ENCODE measurements at regions not wholly inside any gene's neighbourhood (a gene's known extent, or its start where the extent isn't known, plus 50 kb on each side); places are given as distances from the start of the nearest gene placed in this dataset.

DNA sequence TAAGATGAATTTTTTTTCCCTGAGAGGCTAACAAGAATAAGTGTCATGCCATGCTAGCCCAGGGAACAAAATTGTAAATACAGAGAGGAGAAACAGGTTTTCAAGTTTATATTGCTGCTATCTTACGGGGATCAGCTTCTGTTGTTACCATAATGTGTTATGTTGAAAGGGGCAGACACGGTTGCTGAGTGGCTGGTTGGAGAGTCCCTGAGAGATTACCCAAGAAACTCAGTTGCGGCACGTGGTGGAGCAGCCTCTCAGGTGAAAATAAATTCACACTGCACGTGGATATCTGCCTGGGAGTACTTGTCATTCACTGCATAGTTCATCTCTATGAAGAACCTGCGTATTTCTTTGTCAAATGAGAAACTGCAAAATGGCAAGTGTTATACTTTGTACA, 293.6 kb downstream of the TDRD3 start:
- Histone ChIP-seq H3K79me2 (ENCODE audit: low read depth) (no peaks in the 10 kb centered on the region), H2AFZ (no peak overlapping the region), H3K36me3 (ENCODE audit: low read depth) (no peaks in the 10 kb centered on the region), H3K4me1 (replicated peaks; ENCODE audit: insufficient read depth) (no peaks in the 10 kb centered on the region), H3K4me2 (no peak overlapping the region), H3K9me2 (ENCODE audit: insufficient read depth) (no peaks in the 10 kb centered on the region), H3K4me3 (no peak overlapping the region), H3F3A (ENCODE audit: insufficient read depth, low read depth) (no peaks in the 10 kb centered on the region), H3K9me3 (ENCODE audit: insufficient read depth, low read depth) (no peaks in the 10 kb centered on the region), H4K20me1 (ENCODE audit: insufficient read depth) (no peaks in the 10 kb centered on the region), H3K27me3 (ENCODE audit: insufficient read depth, low read depth) (no peaks in the 10 kb centered on the region; the same call in 1 of the 2 replicates), H3K27ac (no peak overlapping the region)
- ChIA-PET CTCF (no interaction called here), POLR2A (ENCODE audit: unreplicated experiment) (no interaction called here)
- no peak for DNase-seq
- TF ChIP-seq EZH2 (IDR thresholded peaks at IDR 0.05; ENCODE audit: low read depth) (no peak), CTCF (conservative IDR thresholded peaks at IDR 0.05) (no peak)
- BruUV-seq (replicated peaks) = no TSS peak
- intact Hi-C loops (cut with micrococcal nuclease; ENCODE audit: unreplicated experiment) = no loop called here

DNA sequence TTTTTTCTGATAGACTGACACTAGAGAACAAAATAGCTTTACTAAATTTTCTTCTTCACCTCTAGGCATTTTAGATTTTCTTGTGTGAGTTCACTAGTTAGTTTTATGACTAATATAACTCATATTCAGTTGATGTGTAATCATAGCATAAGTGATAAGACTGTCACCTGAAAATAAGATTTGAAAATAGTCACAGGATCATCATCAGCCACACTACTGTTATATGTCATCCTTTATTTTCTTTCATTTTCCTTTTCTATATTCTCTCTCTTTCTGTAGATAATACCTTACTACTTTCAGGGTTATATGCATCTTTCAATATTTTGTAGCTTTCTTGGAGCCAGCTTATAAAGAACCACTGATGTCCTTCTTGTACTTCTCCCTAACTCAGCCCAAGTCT, 292.6 kb downstream of the TDRD3 start:
- no peak overlapping the region for H3K4me3 ChIP-seq
- no peak for DNase-seq
- H3K9me3 ChIP-seq (ENCODE audit: insufficient read depth, low read depth) = no peaks in the 10 kb centered on the region
- no peaks in the 10 kb centered on the region for H3K4me1 ChIP-seq (replicated peaks; ENCODE audit: insufficient read depth)
- ChIA-PET POLR2A (ENCODE audit: unreplicated experiment) (no interaction called here), CTCF (no interaction called here)
- H3K27me3 ChIP-seq (ENCODE audit: insufficient read depth, low read depth) = no peaks in the 10 kb centered on the region; the same call in 1 of the 2 replicates
- H2AFZ ChIP-seq = no peak overlapping the region
- no peaks in the 10 kb centered on the region for H3K79me2 ChIP-seq (ENCODE audit: low read depth)
- H3F3A ChIP-seq (ENCODE audit: insufficient read depth, low read depth) = no peaks in the 10 kb centered on the region
- no peaks in the 10 kb centered on the region for H3K9me2 ChIP-seq (ENCODE audit: insufficient read depth)
- intact Hi-C loops (cut with micrococcal nuclease; ENCODE audit: unreplicated experiment) = no loop called here
- no peak overlapping the region for H3K4me2 ChIP-seq
- no peak for TF ChIP-seq EZH2 (IDR thresholded peaks at IDR 0.05; ENCODE audit: low read depth)
- TF ChIP-seq CTCF (conservative IDR thresholded peaks at IDR 0.05) = no peak
- H3K27ac ChIP-seq = no peak overlapping the region
- BruUV-seq (replicated peaks) = no TSS peak
- H3K36me3 ChIP-seq (ENCODE audit: low read depth) = no peaks in the 10 kb centered on the region
- no peaks in the 10 kb centered on the region for H4K20me1 ChIP-seq (ENCODE audit: insufficient read depth)

DNA sequence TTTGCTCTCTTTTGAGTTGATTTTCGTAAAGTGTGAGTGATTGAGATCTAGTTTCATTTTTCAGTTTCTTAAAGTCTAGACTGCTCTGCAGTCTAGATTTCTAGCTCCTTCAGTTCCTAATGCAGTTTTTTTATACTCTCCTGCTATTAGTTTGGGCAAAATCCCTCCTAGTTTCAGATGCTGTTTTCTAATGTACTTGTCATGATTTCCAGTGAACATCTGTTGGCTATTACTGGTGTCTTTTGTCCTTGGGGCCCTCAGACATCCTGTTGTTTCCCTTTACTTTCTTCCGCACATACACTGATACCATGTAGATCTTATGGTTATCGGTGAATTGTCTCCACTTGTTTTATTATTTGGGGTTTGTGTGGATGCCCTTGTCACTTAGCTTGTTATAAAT, 292.1 kb downstream of the TDRD3 start:
- H3K4me2 ChIP-seq = no peak overlapping the region
- BruUV-seq (replicated peaks) = no TSS peak
- no peaks in the 10 kb centered on the region; the same call in 1 of the 2 replicates for H3K27me3 ChIP-seq (ENCODE audit: insufficient read depth, low read depth)
- H2AFZ ChIP-seq = no peak overlapping the region
- no peaks in the 10 kb centered on the region for H3F3A ChIP-seq (ENCODE audit: insufficient read depth, low read depth)
- no peak for DNase-seq
- no peaks in the 10 kb centered on the region for H3K79me2 ChIP-seq (ENCODE audit: low read depth)
- H3K4me3 ChIP-seq = no peak overlapping the region
- H3K9me3 ChIP-seq (ENCODE audit: insufficient read depth, low read depth) = no peaks in the 10 kb centered on the region
- no peak overlapping the region for H3K27ac ChIP-seq
- no peaks in the 10 kb centered on the region for H3K36me3 ChIP-seq (ENCODE audit: low read depth)
- TF ChIP-seq CTCF (conservative IDR thresholded peaks at IDR 0.05) (no peak), EZH2 (IDR thresholded peaks at IDR 0.05; ENCODE audit: low read depth) (no peak)
- ChIA-PET CTCF (no interaction called here), POLR2A (ENCODE audit: unreplicated experiment) (no interaction called here)
- intact Hi-C loops (cut with micrococcal nuclease; ENCODE audit: unreplicated experiment) = no loop called here
- no peaks in the 10 kb centered on the region for H4K20me1 ChIP-seq (ENCODE audit: insufficient read depth)
- no peaks in the 10 kb centered on the region for H3K9me2 ChIP-seq (ENCODE audit: insufficient read depth)
- H3K4me1 ChIP-seq (replicated peaks; ENCODE audit: insufficient read depth) = no peaks in the 10 kb centered on the region
